ENCODE measurements at regions not wholly inside any gene's neighbourhood (a gene's known extent, or its start where the extent isn't known, plus 50 kb on each side); places are given as distances from the start of the nearest gene placed in this dataset.

DNA sequence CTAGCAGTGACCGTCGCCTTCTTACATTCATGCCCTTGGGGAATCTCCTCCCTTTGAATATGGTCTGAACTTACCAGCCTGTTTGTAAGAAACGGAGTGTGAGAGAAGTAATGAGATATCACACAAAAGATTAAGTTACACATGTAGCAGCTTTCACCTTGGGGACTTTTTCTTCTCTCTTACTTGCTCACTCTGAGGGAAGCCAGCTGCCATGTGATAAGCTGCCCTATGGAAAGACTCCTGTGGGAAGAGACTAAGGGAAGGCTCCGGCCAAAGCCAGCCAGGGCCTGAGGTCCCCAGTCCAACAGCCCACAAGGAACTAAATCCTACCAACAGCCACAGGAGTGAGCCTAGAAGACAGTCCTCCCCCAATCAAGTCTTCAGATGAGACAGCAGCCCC is 190.4 kb upstream of the TSC22D2 start:
- TF ChIP-seq, protein P1, sequence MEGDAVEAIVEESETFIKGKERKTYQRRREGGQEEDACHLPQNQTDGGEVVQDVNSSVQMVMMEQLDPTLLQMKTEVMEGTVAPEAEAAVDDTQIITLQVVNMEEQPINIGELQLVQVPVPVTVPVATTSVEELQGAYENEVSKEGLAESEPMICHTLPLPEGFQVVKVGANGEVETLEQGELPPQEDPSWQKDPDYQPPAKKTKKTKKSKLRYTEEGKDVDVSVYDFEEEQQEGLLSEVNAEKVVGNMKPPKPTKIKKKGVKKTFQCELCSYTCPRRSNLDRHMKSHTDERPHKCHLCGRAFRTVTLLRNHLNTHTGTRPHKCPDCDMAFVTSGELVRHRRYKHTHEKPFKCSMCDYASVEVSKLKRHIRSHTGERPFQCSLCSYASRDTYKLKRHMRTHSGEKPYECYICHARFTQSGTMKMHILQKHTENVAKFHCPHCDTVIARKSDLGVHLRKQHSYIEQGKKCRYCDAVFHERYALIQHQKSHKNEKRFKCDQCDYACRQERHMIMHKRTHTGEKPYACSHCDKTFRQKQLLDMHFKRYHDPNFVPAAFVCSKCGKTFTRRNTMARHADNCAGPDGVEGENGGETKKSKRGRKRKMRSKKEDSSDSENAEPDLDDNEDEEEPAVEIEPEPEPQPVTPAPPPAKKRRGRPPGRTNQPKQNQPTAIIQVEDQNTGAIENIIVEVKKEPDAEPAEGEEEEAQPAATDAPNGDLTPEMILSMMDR (conservative IDR thresholded peaks at IDR 0.05) = no peak
- Mint-ChIP-seq H3K27me3 (ENCODE audit: low read depth) (no peaks in the 10 kb centered on the region), H3K27ac (ENCODE audit: unreplicated experiment) (no peak overlapping the region), H3K4me1 (peaks cover 38% of the 10 kb centered on the region), H3K4me3 (no peak overlapping the region), H3K9me3 (peaks cover 4% of the 10 kb centered on the region), H3K36me3 (ENCODE audit: low read depth) (no peaks in the 10 kb centered on the region)
- no peak for DNase-seq (ENCODE audit: low read depth, low spot score)

DNA sequence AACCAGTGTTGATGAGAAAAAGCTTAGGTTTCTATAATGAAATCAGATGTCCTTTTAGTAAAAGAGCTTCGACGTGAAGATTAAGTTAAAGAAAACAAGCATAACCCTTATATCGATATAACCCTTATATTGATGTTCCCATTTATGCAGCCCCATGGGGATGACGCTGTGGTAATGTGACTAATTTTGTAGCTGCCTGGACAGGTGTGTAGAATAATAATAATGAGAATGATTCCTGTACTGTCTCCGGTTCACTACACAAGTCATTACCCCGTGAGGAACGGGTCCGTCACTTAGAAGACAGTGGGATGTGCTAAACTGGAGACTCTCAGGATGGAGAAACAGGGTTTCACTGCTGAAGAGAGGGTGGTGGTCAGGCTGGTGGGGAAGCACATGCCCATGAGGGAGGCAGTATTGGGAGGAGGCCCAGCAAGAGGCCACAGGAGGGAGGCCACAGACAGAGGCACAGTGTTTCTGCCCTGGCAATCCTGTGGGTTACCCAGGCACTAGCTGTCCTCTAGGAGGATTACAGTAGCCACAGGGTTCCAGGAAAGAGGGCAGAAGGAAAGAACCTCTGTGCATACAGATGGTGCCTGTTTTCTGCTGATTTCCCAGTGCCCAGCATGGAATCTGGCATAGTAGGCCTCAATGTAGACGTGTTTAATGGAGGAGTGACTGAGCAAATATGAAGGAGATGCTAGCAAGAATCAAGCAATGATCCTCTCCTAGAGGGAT is 191.1 kb upstream of the TSC22D2 start:
- no peaks in the 10 kb centered on the region for H3K36me3 Mint-ChIP-seq (ENCODE audit: low read depth)

DNA sequence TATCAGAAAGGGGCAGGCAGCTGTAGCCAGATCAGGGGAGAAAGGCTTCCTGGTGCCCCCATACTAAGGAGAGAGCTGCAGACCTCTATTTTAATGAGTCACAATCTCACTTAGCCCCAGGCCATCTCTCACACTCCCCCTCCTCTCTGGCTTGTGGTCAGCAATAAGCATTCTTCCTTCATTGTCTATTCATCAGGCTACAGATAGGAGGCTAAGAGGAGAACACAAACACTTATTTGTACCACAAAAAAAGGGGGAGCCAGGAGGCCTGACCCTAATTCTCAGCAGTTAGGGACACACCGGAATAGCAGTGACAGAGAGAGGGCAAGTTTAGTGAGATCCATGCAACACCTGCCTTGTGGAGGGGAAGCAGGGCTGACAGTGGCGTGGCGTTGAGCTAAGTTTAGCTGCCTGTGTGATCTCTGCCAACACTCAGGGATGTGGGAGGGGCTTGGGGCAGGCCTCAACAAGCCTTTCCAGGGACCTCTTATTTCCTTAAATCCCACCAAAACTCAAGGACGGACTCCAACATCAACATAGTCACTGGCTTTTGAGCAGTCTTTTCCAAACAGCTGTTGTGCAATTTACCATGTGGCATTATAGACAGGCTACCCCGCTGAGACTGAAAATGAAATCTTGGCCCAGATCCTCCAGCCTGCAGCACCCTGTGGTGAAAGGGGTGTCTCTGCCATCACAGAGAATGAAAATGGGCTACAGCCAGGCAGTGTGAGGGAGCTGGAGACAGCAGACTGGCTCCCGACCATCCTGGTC is 191.9 kb upstream of the TSC22D2 start:
- H3K4me1 Mint-ChIP-seq = peaks cover 29% of the 10 kb centered on the region
- peak; percentile 21 for DNase-seq (ENCODE audit: low read depth, low spot score)
- no peaks in the 10 kb centered on the region for H3K27me3 Mint-ChIP-seq (ENCODE audit: low read depth)
- peaks cover 4% of the 10 kb centered on the region for H3K9me3 Mint-ChIP-seq
- H3K4me3 Mint-ChIP-seq = no peak overlapping the region
- no peaks in the 10 kb centered on the region for H3K36me3 Mint-ChIP-seq (ENCODE audit: low read depth)
- peak overlapping the region; percentile 58 for H3K27ac Mint-ChIP-seq (ENCODE audit: unreplicated experiment)
- TF ChIP-seq, protein P1 (conservative IDR thresholded peaks at IDR 0.05) = no peak

More for the DNA sequence above, 191.1 kb upstream of the TSC22D2 start:
- DNase-seq (ENCODE audit: low read depth, low spot score) = no peak
- H3K4me1 Mint-ChIP-seq = peaks cover 37% of the 10 kb centered on the region
- peaks cover 4% of the 10 kb centered on the region for H3K9me3 Mint-ChIP-seq
- H3K27ac Mint-ChIP-seq (ENCODE audit: unreplicated experiment) = peak overlapping the region; percentile 60
- TF ChIP-seq, protein P1 (conservative IDR thresholded peaks at IDR 0.05) = no peak
- no peak overlapping the region for H3K4me3 Mint-ChIP-seq
- H3K27me3 Mint-ChIP-seq (ENCODE audit: low read depth) = no peaks in the 10 kb centered on the region

DNA sequence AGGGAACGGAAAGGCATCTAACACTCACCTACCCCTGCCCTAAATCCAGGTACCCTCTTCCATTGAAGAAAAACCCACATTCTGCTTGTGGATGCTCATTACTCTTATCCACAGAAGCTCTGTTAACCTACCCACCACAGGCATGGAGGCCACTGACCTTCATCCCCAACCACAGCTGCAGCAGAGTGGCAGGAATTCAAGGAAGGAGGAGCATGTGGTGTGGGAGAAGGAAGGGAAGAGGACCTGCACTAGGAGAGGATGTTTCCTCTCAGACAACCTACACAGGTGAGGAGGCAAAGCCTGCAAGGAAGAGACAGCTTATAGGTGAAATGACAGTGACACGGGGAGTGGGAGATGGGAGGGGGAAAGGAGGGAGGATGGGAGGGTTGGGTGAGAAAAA is 192.5 kb upstream of the TSC22D2 start:
- TF ChIP-seq, protein P1 (conservative IDR thresholded peaks at IDR 0.05) = no peak
- DNase-seq (ENCODE audit: low read depth, low spot score) = no peak
- peaks cover 4% of the 10 kb centered on the region for H3K9me3 Mint-ChIP-seq
- H3K27ac Mint-ChIP-seq (ENCODE audit: unreplicated experiment) = peak overlapping the region; percentile 58
- no peak overlapping the region for H3K4me3 Mint-ChIP-seq
- no peaks in the 10 kb centered on the region for H3K36me3 Mint-ChIP-seq (ENCODE audit: low read depth)
- no peaks in the 10 kb centered on the region for H3K27me3 Mint-ChIP-seq (ENCODE audit: low read depth)
- H3K4me1 Mint-ChIP-seq = peaks cover 22% of the 10 kb centered on the region

DNA sequence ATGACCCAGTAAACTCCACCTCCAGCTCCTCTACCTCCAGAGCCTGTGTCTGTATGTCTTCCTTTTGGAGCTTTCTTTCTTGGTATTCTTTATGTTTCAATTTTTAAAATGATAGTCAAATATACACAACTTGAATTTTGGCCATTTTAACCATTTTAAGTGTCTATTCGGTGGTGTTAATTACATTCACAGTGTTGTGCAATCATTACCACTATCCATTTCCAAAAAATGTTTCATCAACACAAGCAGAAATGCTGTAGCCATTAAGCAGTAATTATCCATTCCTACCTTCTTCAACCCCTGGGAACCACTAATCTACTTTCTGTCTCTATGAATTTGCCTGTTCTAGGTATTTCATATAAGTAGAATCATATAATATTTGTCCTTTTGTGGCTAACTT is 194.5 kb upstream of the TSC22D2 start:
- no peak overlapping the region for H3K27ac Mint-ChIP-seq (ENCODE audit: unreplicated experiment)
- H3K36me3 Mint-ChIP-seq (ENCODE audit: low read depth) = no peaks in the 10 kb centered on the region
- H3K9me3 Mint-ChIP-seq = peaks cover 4% of the 10 kb centered on the region
- TF ChIP-seq, protein P1 (conservative IDR thresholded peaks at IDR 0.05) = no peak
- no peaks in the 10 kb centered on the region for H3K27me3 Mint-ChIP-seq (ENCODE audit: low read depth)
- no peak for DNase-seq (ENCODE audit: low read depth, low spot score)
- no peak overlapping the region for H3K4me3 Mint-ChIP-seq
- H3K4me1 Mint-ChIP-seq = peaks cover 27% of the 10 kb centered on the region

All from neural crest cell (in vitro differentiated cells).